HAP-1 (cell line): ENCODE measurements at regions not wholly inside any gene's neighbourhood (a gene's known extent, or its start where the extent isn't known, plus 50 kb on each side); places are given as distances from the start of the nearest gene placed in this dataset.
"Not testable (repeated sequence)": the region's sequence is repeated elsewhere in the genome, so short reads cannot be mapped to it uniquely, and the experiment has no call there.

Source experiments
- DNase-seq, 2 experiments: peaks; one replicate each; pipeline ENCODE4 v3.0.0-alpha.2; 2016 to 2020; ENCODE audit warnings: low spot score in 2 of 2
- H3K27me3 ChIP-seq: fragments of 250-450 bp; sonication (Bioruptor Pico); 2 replicates; pipeline ENCODE4 v1.5.1; 2020; ENCODE audit warnings: low read depth, mild to moderate bottlenecking, moderate library complexity
- H3K36me3 ChIP-seq: fragments of 250-450 bp; sonication (Bioruptor Pico); replicated peaks from 2 replicates; pipeline ENCODE4 v1.5.1; 2020; ENCODE audit warnings: mild to moderate bottlenecking
- H3K4me1 ChIP-seq: fragments of 250-450 bp; sonication (Bioruptor Pico); 2 replicates; pipeline ENCODE4 v1.5.1; 2020; ENCODE audit warnings: mild to moderate bottlenecking
- H3K4me3 ChIP-seq: fragments of 250-450 bp; sonication (Bioruptor Pico); 2 replicates; pipeline ENCODE4 v1.5.1; 2020; ENCODE audit warnings: mild to moderate bottlenecking, moderate library complexity
- H3K9me3 ChIP-seq: fragments of 250-450 bp; sonication (Bioruptor Pico); 2 replicates; pipeline ENCODE4 v1.5.1; 2020; ENCODE audit warnings: mild to moderate bottlenecking, moderate library complexity
- in situ Hi-C: fragments of 300-500 bp; cut with MboI; formaldehyde crosslinking; loops from 3 replicates; pipeline ENCODE4 v1.14.3; 2020; ENCODE audit warnings: low sequenced_read_pairs, inconsistent platforms, mixed read lengths

DNA sequence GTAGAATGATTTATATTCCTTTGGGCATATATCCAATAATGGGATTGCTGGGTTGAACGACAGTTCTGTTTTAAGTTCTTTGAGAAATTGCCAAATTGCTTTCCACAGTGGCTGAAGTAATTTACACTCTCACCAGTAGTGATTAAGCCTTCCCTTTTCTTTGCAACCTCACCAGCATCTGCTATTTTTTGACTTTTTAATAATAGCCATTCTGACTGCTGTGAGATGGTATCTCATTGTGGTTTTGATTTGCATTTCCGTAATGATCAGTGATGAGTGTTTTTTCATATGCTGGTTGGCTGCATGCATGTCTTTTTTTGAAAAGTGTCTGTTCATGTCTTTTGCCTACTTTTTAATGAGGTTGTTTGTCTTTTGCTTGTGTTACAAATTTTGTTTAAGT is 233.8 kb downstream of the SNX19 start:
- H3K4me1 ChIP-seq, H3K27me3 ChIP-seq, in situ Hi-C loops, H3K36me3 ChIP-seq, DNase-seq, H3K4me3 ChIP-seq, H3K9me3 ChIP-seq: not testable (repeated sequence)

DNA sequence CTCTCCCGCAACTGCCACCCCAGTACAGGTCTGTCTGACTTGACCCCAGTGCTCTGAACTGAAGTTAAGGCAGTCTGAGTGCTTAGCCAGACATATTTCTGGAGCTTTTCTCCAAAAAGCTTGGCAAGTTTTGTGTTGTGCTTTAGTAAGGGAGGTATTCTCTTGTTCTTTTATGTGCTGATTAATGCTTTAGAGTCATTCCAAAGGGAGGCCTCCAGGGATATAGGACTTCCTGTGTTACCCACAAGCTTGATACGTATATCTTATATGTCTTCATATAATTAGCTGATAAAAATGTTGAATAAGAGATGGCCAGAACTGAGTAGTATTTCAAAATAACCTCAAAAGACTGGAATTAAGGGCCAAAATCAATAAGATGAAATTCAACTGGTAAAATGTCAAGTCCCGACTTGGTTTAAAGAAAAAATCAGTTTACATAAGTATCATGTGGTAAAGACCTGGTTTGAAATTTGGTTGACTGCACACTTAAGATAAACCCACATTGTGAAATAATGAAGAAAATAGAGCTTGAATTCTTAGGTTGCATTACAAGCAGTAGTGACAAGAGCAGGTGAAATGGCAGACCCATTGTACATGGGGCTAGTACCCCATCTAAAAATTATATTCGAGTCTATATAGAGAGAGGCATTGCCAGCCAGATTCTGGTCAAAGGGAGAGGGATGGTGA is 226.9 kb downstream of the SNX19 start:
- Histone ChIP-seq H3K9me3 (no peaks in the 10 kb centered on the region), H3K4me3 (no peak overlapping the region), H3K27me3 (no peaks in the 10 kb centered on the region), H3K4me1 (no peaks in the 10 kb centered on the region), H3K36me3 (no peaks in the 10 kb centered on the region)
- no peak for DNase-seq
- in situ Hi-C loops = no loop called here

DNA sequence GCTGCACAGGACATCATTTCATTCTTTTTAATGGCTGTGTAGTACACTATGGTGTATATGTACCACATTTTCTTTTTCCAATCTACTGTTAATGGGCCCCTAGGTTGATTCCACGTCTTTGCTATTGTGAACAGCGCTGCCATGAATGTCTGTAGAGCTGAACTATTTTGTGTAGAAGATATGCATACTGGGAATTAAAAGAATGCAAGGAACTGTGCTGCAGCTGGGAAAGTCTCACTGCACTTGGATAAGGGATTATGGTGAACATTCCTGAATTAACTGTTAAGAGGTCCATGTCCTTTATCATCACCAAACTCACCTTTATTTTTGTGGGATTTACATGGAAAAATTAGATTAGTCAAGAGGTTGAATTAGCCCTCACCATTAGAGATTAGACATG is 224.7 kb downstream of the SNX19 start:
- no peak for DNase-seq
- in situ Hi-C loops = no loop called here
- no peak overlapping the region for H3K4me3 ChIP-seq
- H3K4me1 ChIP-seq = no peaks in the 10 kb centered on the region
- no peaks in the 10 kb centered on the region for H3K9me3 ChIP-seq
- no peaks in the 10 kb centered on the region for H3K36me3 ChIP-seq
- no peaks in the 10 kb centered on the region for H3K27me3 ChIP-seq

DNA sequence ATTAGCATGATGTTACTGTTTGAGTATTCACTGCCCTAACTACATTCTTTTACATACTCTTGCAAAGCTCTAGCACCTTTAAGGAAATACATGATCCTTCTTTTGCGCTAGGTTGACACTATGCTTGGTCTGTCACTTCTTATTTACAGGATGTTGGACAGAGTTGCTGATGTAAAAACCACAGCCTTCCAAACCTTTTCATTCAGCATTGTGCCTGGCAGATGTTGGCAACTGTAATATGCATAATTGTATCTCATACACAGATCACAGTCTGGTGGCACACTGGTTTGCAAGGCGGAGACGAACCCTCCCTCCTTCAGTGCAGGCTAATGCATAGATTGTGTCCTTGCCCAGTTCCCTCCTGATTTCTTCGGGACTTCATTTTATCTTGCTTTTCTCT is 224.1 kb downstream of the SNX19 start:
- Histone ChIP-seq H3K27me3 (no peaks in the 10 kb centered on the region), H3K36me3 (no peaks in the 10 kb centered on the region), H3K9me3 (no peaks in the 10 kb centered on the region), H3K4me1 (no peaks in the 10 kb centered on the region), H3K4me3 (no peak overlapping the region)
- no peak for DNase-seq
- in situ Hi-C loops = no loop called here

- H3K4me1 ChIP-seq = no peaks in the 10 kb centered on the region
- in situ Hi-C loops = no loop called here
- H3K9me3 ChIP-seq = no peaks in the 10 kb centered on the region
- no peak overlapping the region for H3K4me3 ChIP-seq
- no peaks in the 10 kb centered on the region for H3K27me3 ChIP-seq
- no peaks in the 10 kb centered on the region for H3K36me3 ChIP-seq
- no peak for DNase-seq
Measured at GRCh38 chr11:130693543-130693942, 222.7 kb downstream of the SNX19 start.

- no peak for DNase-seq
- H3K4me3 ChIP-seq = no peak overlapping the region
- in situ Hi-C loops = no loop called here
- no peaks in the 10 kb centered on the region for H3K36me3 ChIP-seq
- no peaks in the 10 kb centered on the region for H3K27me3 ChIP-seq
- H3K4me1 ChIP-seq = no peaks in the 10 kb centered on the region
- no peaks in the 10 kb centered on the region for H3K9me3 ChIP-seq
Measured at GRCh38 chr11:130694488-130695045, 221.7 kb downstream of the SNX19 start.

GRCh38 chr11:130698174-130698573 is 218.1 kb downstream of the SNX19 start:
- in situ Hi-C loops = no loop called here
- DNase-seq = no peak
- no peaks in the 10 kb centered on the region for H3K27me3 ChIP-seq
- no peaks in the 10 kb centered on the region for H3K36me3 ChIP-seq
- H3K4me1 ChIP-seq = no peaks in the 10 kb centered on the region
- no peaks in the 10 kb centered on the region for H3K9me3 ChIP-seq
- H3K4me3 ChIP-seq = no peak overlapping the region

DNA sequence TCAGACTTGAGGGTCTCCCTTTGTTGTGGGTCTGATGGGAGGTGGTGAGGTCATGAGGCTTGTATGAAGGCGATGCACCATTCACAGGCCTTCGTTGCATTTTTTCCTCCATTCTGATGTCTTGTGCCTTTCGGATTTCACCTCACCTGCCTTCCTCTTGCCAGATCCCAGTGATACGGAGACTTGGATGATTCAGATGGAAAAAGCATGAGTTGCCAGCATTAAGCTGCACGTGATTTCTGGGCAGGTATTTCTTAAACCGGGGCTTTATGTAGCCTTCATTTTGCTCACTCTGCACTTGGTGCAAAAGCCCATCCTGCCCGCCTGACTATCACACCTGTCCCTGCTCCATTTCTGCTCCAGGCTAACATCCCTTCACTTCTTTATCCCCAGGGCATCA is 216.7 kb downstream of the SNX19 start:
- DNase-seq = no peak
- in situ Hi-C loops = no loop called here
- Histone ChIP-seq H3K27me3 (no peaks in the 10 kb centered on the region), H3K36me3 (no peaks in the 10 kb centered on the region), H3K9me3 (no peaks in the 10 kb centered on the region), H3K4me1 (no peaks in the 10 kb centered on the region), H3K4me3 (no peak overlapping the region)

GRCh38 chr11:130700092-130700491 is 216.2 kb downstream of the SNX19 start:
- H3K4me3 ChIP-seq = no peak overlapping the region
- in situ Hi-C loops = no loop called here
- no peaks in the 10 kb centered on the region for H3K36me3 ChIP-seq
- H3K4me1 ChIP-seq = no peaks in the 10 kb centered on the region
- no peak for DNase-seq
- H3K9me3 ChIP-seq = no peaks in the 10 kb centered on the region
- no peaks in the 10 kb centered on the region for H3K27me3 ChIP-seq

DNA sequence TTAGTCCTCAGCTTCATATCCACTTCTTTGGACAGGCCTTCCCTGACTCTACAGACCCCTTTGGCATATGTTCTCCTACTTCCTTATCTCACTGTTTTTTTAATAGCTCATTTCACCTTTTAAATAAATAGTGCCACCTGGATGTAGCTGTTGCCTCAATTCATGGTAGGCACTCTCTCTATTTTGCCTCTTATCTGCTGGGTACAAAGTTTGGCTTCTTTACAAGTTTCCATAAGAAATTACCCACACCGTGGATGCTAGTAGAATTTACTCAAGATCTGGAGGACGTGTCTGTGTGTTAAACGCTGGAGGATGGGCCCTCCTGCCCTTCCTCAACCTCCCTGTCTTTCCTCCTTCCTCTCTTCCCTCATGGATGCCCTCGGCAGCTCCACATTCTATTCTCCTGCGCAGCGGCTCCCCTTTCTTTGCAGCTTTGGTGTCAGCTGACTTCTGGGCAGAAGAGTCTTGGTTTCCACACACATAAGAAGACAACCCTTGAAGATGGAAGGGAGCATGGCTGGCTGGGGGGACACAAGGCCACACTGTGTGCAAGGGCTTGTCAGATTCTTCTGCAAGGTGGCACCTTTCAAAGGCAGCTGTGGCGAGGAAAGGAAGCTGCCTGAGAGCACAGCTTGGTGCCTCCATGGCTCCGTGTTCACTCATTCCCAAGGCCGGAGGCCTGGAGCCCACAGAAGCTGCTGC is 212.6 kb downstream of the SNX19 start:
- DNase-seq = no peak
- no peak overlapping the region for H3K4me3 ChIP-seq
- in situ Hi-C loops = no loop called here
- no peaks in the 10 kb centered on the region for H3K27me3 ChIP-seq
- H3K4me1 ChIP-seq = no peaks in the 10 kb centered on the region
- no peaks in the 10 kb centered on the region for H3K36me3 ChIP-seq
- H3K9me3 ChIP-seq = no peaks in the 10 kb centered on the region

- no peaks in the 10 kb centered on the region for H3K9me3 ChIP-seq
- H3K4me1 ChIP-seq = no peaks in the 10 kb centered on the region
- no peak overlapping the region for H3K4me3 ChIP-seq
- H3K36me3 ChIP-seq = no peaks in the 10 kb centered on the region
- in situ Hi-C loops = no loop called here
- no peaks in the 10 kb centered on the region for H3K27me3 ChIP-seq
- DNase-seq = no peak
Measured at GRCh38 chr11:130705670-130706421, 210.4 kb downstream of the SNX19 start.

DNA sequence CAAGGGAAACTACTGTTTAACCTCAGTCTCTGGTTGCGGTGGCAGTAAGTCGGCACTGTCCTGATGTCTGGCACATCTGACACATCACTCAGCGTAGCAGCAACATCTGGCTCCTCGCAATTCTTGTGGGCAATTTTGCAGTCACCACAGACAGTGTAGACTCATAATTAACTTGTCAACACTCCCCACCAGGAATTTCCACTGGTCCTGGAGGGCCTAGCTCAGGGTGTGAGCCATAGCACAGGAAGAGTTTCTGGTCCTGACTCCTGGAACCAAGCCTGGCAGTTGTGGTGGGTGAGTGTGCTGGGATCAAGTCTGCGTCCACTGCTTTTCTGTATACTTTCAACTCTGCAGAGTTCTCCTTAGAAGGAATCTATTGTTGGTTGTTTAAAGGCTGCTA is 209.7 kb downstream of the SNX19 start:
- in situ Hi-C loops = no loop called here
- DNase-seq = no peak
- H3K27me3 ChIP-seq = no peaks in the 10 kb centered on the region
- H3K4me1 ChIP-seq = no peaks in the 10 kb centered on the region
- no peaks in the 10 kb centered on the region for H3K36me3 ChIP-seq
- no peaks in the 10 kb centered on the region for H3K9me3 ChIP-seq
- no peak overlapping the region for H3K4me3 ChIP-seq

GRCh38 chr11:130707217-130707616 is 209.1 kb downstream of the SNX19 start:
- Histone ChIP-seq H3K4me3 (no peak overlapping the region), H3K27me3 (no peaks in the 10 kb centered on the region), H3K4me1 (no peaks in the 10 kb centered on the region), H3K36me3 (no peaks in the 10 kb centered on the region), H3K9me3 (no peaks in the 10 kb centered on the region)
- DNase-seq = no peak
- in situ Hi-C loops = no loop called here

DNA sequence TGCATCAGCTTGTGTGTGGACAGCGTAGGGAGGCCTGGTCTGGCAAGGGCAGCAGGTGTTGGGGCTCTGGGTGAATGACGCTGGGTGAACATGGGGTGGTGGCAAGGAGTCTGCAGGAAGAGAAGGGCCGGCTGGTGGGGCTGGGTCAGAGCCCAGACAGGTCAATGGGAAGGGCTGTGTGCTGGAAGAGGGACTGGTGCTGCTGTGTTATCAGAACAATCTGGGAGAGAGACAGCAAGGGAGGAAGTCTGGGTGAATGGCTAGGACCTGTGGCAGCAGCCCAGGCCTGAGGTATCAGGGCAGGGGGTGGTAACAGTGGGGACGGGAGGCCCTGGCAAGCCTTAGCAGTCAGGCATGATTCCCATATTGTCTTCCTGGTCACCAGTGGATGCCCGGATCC is 206.7 kb downstream of the SNX19 start:
- no peak for DNase-seq
- no peaks in the 10 kb centered on the region for H3K36me3 ChIP-seq
- H3K27me3 ChIP-seq = no peaks in the 10 kb centered on the region
- in situ Hi-C loops = no loop called here
- no peak overlapping the region for H3K4me3 ChIP-seq
- no peaks in the 10 kb centered on the region for H3K9me3 ChIP-seq
- no peaks in the 10 kb centered on the region for H3K4me1 ChIP-seq
